SU-DHL-6 (cell line): ENCODE measurements at regions not wholly inside any gene's neighbourhood (a gene's known extent, or its start where the extent isn't known, plus 50 kb on each side); places are given as distances from the start of the nearest gene placed in this dataset.

Experiments
- H2AFZ ChIP-seq: fragments of 200-600 bp; sonication (generic); 2 replicates; pipeline ENCODE4 v1.6.1; 2014; ENCODE audit warnings: low read depth, mild to moderate bottlenecking, moderate library complexity, mixed read lengths, antibody characterized with exemption, low read length; ENCODE audit not compliant: severe bottlenecking
- H3F3A ChIP-seq: fragments of 200-600 bp; shearing (Covaris generic); 2 replicates; pipeline ENCODE4 v1.6.0; 2016; ENCODE audit warnings: antibody characterized with exemption, mild to moderate bottlenecking; ENCODE audit not compliant: insufficient read depth
- H3K27ac ChIP-seq: fragments of 200-600 bp; sonication (generic); 2 replicates; pipeline ENCODE4 v1.5.1; 2016; ENCODE audit warnings: low read depth, mild to moderate bottlenecking, low read length, moderate library complexity, mixed read lengths
- H3K27me3 ChIP-seq: fragments of 200-600 bp; sonication (generic), shearing (Covaris generic); 2 replicates; pipeline ENCODE4 v1.6.0; 2014; ENCODE audit warnings: mild to moderate bottlenecking, low read length
- H3K36me3 ChIP-seq: fragments of 200-600 bp; sonication (generic); 2 replicates; pipeline ENCODE4 v1.6.1; 2014; ENCODE audit warnings: mild to moderate bottlenecking, low read length, mixed read lengths
- H3K4me2 ChIP-seq: fragments of 300-600, 200-600 bp; shearing (Covaris generic), sonication (generic); 2 replicates; pipeline ENCODE4 v1.6.0; 2014; ENCODE audit warnings: low read length, low read depth, mild to moderate bottlenecking; ENCODE audit not compliant: poor library complexity, severe bottlenecking
- H3K4me3 ChIP-seq: fragments of 200-600 bp; sonication (generic); 2 replicates; pipeline ENCODE4 v1.5.1; 2014; ENCODE audit warnings: antibody characterized with exemption, low read length, mild to moderate bottlenecking, mixed read lengths; ENCODE audit not compliant: insufficient read depth, poor library complexity, severe bottlenecking
- H3K79me2 ChIP-seq: fragments of 200-600 bp; sonication (generic); 2 replicates; pipeline ENCODE4 v1.6.1; 2014; ENCODE audit warnings: mild to moderate bottlenecking, low read length, moderate library complexity; ENCODE audit not compliant: insufficient read depth
- H3K9ac ChIP-seq: fragments of 200-600 bp; sonication (generic); 2 replicates; pipeline ENCODE4 v1.7.0; 2014; ENCODE audit warnings: mild to moderate bottlenecking, low read length
- H3K9me2 ChIP-seq: fragments of 200-600 bp; sonication (generic); replicated peaks from 2 replicates; pipeline ENCODE4 v1.6.1; 2014; ENCODE audit warnings: low read length; ENCODE audit not compliant: insufficient read depth
- H3K9me3 ChIP-seq: fragments of 200-600 bp; sonication (generic); 2 replicates; pipeline ENCODE4 v1.6.1; 2014; ENCODE audit warnings: low read length, mixed read lengths; ENCODE audit not compliant: insufficient read depth
- H4K20me1 ChIP-seq: fragments of 200-600 bp; sonication (generic); 2 replicates; pipeline ENCODE4 v1.6.1; 2014; ENCODE audit warnings: low read depth, mild to moderate bottlenecking, antibody characterized with exemption, low read length, moderate library complexity, mixed read lengths
- CTCF ChIP-seq: fragments of 200-600 bp; sonication (generic); IDR thresholded peaks from one replicate; pipeline ENCODE4 v1.5.1; 2017; ENCODE audit warnings: antibody characterized with exemption, mild to moderate bottlenecking, low read length, moderate library complexity; ENCODE audit not compliant: insufficient read depth, poor library complexity, severe bottlenecking
- EZH2phosphoT487 ChIP-seq: fragments of 200-600 bp; sonication (generic), shearing (Covaris generic); conservative IDR thresholded peaks from 2 replicates; pipeline ENCODE4 v1.6.1; 2018; ENCODE audit warnings: mild to moderate bottlenecking, antibody characterized with exemption, low read length, moderate library complexity, mixed read lengths

DNA sequence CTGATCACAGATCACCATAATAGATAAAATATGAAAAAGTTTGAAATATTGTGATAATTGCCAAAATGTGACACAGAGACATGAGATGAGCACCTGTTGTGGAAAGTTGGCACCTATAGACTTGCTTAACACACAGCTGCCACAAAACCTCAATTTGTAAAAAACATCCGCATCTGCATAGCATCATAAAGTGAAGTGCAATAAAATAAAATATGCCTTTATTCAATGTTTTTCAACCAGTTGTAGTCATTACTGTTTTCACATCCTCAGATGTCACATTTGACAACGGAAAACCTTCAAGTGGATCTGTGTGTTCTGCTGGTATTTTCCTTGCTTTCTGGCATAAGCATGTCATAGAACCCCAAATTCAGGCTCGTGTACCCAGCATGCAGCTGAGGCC, 50.2 kb upstream of the IFNGR1 start:
- Histone ChIP-seq H3K9me3 (no peaks in the 10 kb centered on the region), H3K4me2 (no peak overlapping the region), H3K27me3 (no peaks in the 10 kb centered on the region), H3K4me3 (no peak overlapping the region), H4K20me1 (no peaks in the 10 kb centered on the region), H3K79me2 (no peaks in the 10 kb centered on the region), H3K9ac (no peak overlapping the region), H2AFZ (no peak overlapping the region), H3K27ac (no peak overlapping the region), H3K9me2 (no peaks in the 10 kb centered on the region), H3K36me3 (no peaks in the 10 kb centered on the region), H3F3A (no peaks in the 10 kb centered on the region)
- no peak for TF ChIP-seq CTCF
- TF ChIP-seq EZH2phosphoT487: no peak
